ENCODE measurements at regions not wholly inside any gene's neighbourhood (a gene's known extent, or its start where the extent isn't known, plus 50 kb on each side); places are given as distances from the start of the nearest gene placed in this dataset.

- TF ChIP-seq TAF1 (IDR thresholded peaks at IDR 0.05; ENCODE audit: low read depth) (no peak), REST (IDR thresholded peaks at IDR 0.05; ENCODE audit: low read depth) (no peak), CEBPB (IDR thresholded peaks at IDR 0.05) (no peak), ZBTB7A (IDR thresholded peaks at IDR 0.05; ENCODE audit: low read depth) (no peak), NFIC (IDR thresholded peaks at IDR 0.05) (no peak), EP300 (IDR thresholded peaks at IDR 0.05; ENCODE audit: borderline replicate concordance) (no peak), FOXM1 (IDR thresholded peaks at IDR 0.05; ENCODE audit: borderline replicate concordance, low read depth) (no peak), RAD21 (IDR thresholded peaks at IDR 0.05; ENCODE audit: low read depth) (no peak), CREB1 (IDR thresholded peaks at IDR 0.05; ENCODE audit: low read depth) (no peak), YY1 (IDR thresholded peaks at IDR 0.05; ENCODE audit: low read depth) (no peak), USF1 (IDR thresholded peaks at IDR 0.05) (no peak), EGR1 (IDR thresholded peaks at IDR 0.05) (no peak), MAX (IDR thresholded peaks at IDR 0.05) (no peak)
Measured at GRCh38 chr1:232267837-232268598, 361.9 kb downstream of the SIPA1L2 start.
